Hypothalamus (tissue), 51 donors: ENCODE measurements at regions not wholly inside any gene's neighbourhood (a gene's known extent, or its start where the extent isn't known, plus 50 kb on each side); places are given as distances from the start of the nearest gene placed in this dataset.

ENCODE experiments used
- DNase-seq, 51 donors: peaks; one replicate each; lab custom pipeline; 2025; lab: John Stamatoyannopoulos, UW

GRCh38 chr17:62882878-62883277 is 74.8 kb upstream of the MARCHF10 start:
- no peak for DNase-seq

GRCh38 chr17:62882284-62882683 is 74.2 kb upstream of the MARCHF10 start:
- no peak for DNase-seq

GRCh38 chr17:62880120-62880519 is 72.0 kb upstream of the MARCHF10 start:
- no peak for DNase-seq

- DNase-seq: no peak
Measured at GRCh38 chr17:62876673-62877405, 68.7 kb upstream of the MARCHF10 start.

GRCh38 chr17:62876063-62876462 is 67.9 kb upstream of the MARCHF10 start:
- DNase-seq: no peak

- DNase-seq: no peak
Measured at GRCh38 chr17:62875296-62875695, 67.2 kb upstream of the MARCHF10 start.

GRCh38 chr17:62871291-62871690 is 63.2 kb upstream of the MARCHF10 start:
- no peak for DNase-seq

GRCh38 chr17:62870552-62870971 is 62.4 kb upstream of the MARCHF10 start:
- DNase-seq: peak in 1 of 51 donors; percentile 68

- DNase-seq: peak in 9 of 51 donors; percentile 2 to 68 (median 6)
Measured at GRCh38 chr17:62870030-62870541, 62.0 kb upstream of the MARCHF10 start.

- no peak for DNase-seq
Measured at GRCh38 chr17:62868723-62869122, 60.6 kb upstream of the MARCHF10 start.

- DNase-seq: no peak
Measured at GRCh38 chr17:62868008-62868407, 59.9 kb upstream of the MARCHF10 start.

GRCh38 chr17:62867303-62867702 is 59.2 kb upstream of the MARCHF10 start:
- DNase-seq: no peak

GRCh38 chr17:62866471-62866870 is 58.4 kb upstream of the MARCHF10 start:
- DNase-seq: no peak

GRCh38 chr17:62865586-62865985 is 57.5 kb upstream of the MARCHF10 start:
- DNase-seq: no peak

GRCh38 chr17:62862251-62862650 is 54.1 kb upstream of the MARCHF10 start:
- no peak for DNase-seq

- no peak for DNase-seq
Measured at GRCh38 chr17:62860962-62861873, 53.1 kb upstream of the MARCHF10 start.

GRCh38 chr17:62859146-62859545 is 51.0 kb upstream of the MARCHF10 start:
- DNase-seq: no peak
